Calu3 (cell line): ENCODE measurements at regions not wholly inside any gene's neighbourhood (a gene's known extent, or its start where the extent isn't known, plus 50 kb on each side); places are given as distances from the start of the nearest gene placed in this dataset.

ENCODE experiments used
- BruUV-seq: library from RNA; stranded (reverse); fragments of 400-500 nt; replicated peaks from 2 replicates; lab custom pipeline; 2021; lab: Mats Ljungman, UMichigan
- CTCF ChIA-PET: fragments of 300-600 bp; sonication (Branson Sonifier 250); formaldehyde crosslinking; loops from one replicate; lab custom pipeline; 2022; ENCODE audit warnings: antibody characterized with exemption; lab: Charles Lee
- DNase-seq: peaks from one replicate; pipeline ENCODE4 v3.0.0; 2022
- H3K27ac Mint-ChIP-seq: one replicate; pipeline ENCODE4 v1.8.0; 2022; ENCODE audit warnings: mixed read lengths; ENCODE audit not compliant: unreplicated experiment
- H3K27me3 Mint-ChIP-seq: one replicate; pipeline ENCODE4 v1.8.0; 2022; ENCODE audit warnings: mixed read lengths; ENCODE audit not compliant: unreplicated experiment
- H3K36me3 Mint-ChIP-seq: one replicate; pipeline ENCODE4 v1.8.0; 2022; ENCODE audit warnings: mild to moderate bottlenecking, moderate library complexity, mixed read lengths; ENCODE audit not compliant: insufficient read depth, unreplicated experiment
- H3K4me1 Mint-ChIP-seq: one replicate; pipeline ENCODE4 v1.8.0; 2022; ENCODE audit warnings: mild to moderate bottlenecking, low read depth, mixed read lengths; ENCODE audit not compliant: unreplicated experiment
- H3K4me3 Mint-ChIP-seq: one replicate; pipeline ENCODE4 v1.8.0; 2022; ENCODE audit warnings: mild to moderate bottlenecking, low read depth, moderate library complexity, mixed read lengths; ENCODE audit not compliant: unreplicated experiment
- H3K9me3 Mint-ChIP-seq: one replicate; pipeline ENCODE4 v1.8.0; 2022; ENCODE audit warnings: low read depth, mixed read lengths; ENCODE audit not compliant: unreplicated experiment
- intact Hi-C: fragments of 100-400 bp; cut with micrococcal nuclease; formaldehyde crosslinking; loops from one replicate; pipeline ENCODE4 v1.10.0; 2022; ENCODE audit not compliant: unreplicated experiment
- TF ChIP-seq, protein P1 (sequence below): fragments of 200-600 bp; IDR thresholded peaks from one replicate; pipeline ENCODE4 v1.8.0; 2022; ENCODE audit warnings: antibody characterized with exemption; ENCODE audit not compliant: unreplicated experiment

DNA sequence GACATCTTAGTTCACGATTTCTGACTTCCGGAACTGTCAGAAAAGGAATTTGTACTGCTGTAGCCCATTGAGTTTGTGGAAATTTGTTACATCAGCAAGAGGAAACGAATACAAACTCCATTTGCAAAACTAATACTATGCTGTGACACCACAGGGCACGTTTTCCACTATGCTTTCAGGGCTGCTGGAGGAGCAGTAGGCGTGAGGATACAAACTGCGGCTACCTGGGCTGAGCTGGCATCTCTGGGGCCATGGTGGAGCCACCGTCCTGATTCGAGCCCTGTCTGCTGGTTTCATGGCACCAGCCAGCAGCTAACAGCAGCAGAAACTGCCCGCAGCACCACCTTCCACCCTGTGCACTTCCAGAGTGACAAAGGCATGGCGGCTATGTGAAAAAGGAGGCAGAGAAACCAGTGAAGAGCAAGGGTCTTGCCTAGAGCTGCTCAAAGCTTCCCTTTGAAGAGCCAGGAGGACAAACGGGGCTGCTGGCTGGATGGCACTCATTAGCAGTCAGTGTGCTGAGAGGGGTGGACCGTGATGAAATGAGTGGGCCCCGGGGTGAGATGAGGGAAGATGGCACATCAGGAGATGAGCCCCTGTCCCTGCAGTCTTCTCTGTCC is 58.9 kb upstream of the STX16 start:
- BruUV-seq = no TSS peak
- no peak for DNase-seq
- Mint-ChIP-seq H3K27ac (no peak overlapping the region), H3K27me3 (peaks cover 93% of the 10 kb centered on the region), H3K4me3 (no peak overlapping the region), H3K9me3 (no peaks in the 10 kb centered on the region), H3K4me1 (no peaks in the 10 kb centered on the region), H3K36me3 (no peaks in the 10 kb centered on the region)
- TF ChIP-seq, protein P1, sequence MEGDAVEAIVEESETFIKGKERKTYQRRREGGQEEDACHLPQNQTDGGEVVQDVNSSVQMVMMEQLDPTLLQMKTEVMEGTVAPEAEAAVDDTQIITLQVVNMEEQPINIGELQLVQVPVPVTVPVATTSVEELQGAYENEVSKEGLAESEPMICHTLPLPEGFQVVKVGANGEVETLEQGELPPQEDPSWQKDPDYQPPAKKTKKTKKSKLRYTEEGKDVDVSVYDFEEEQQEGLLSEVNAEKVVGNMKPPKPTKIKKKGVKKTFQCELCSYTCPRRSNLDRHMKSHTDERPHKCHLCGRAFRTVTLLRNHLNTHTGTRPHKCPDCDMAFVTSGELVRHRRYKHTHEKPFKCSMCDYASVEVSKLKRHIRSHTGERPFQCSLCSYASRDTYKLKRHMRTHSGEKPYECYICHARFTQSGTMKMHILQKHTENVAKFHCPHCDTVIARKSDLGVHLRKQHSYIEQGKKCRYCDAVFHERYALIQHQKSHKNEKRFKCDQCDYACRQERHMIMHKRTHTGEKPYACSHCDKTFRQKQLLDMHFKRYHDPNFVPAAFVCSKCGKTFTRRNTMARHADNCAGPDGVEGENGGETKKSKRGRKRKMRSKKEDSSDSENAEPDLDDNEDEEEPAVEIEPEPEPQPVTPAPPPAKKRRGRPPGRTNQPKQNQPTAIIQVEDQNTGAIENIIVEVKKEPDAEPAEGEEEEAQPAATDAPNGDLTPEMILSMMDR = no peak
- CTCF ChIA-PET = no interaction called here
- intact Hi-C loops = no loop called here

- TF ChIP-seq, protein P1 = no peak
- intact Hi-C loops = no loop called here
- BruUV-seq = no TSS peak
- DNase-seq = no peak
- CTCF ChIA-PET = no interaction called here
- no peak overlapping the region for H3K4me3 Mint-ChIP-seq
- no peak overlapping the region for H3K27ac Mint-ChIP-seq
- H3K9me3 Mint-ChIP-seq = no peaks in the 10 kb centered on the region
- peaks cover 93% of the 10 kb centered on the region for H3K27me3 Mint-ChIP-seq
- H3K4me1 Mint-ChIP-seq = no peaks in the 10 kb centered on the region
- H3K36me3 Mint-ChIP-seq = no peaks in the 10 kb centered on the region
Observed at GRCh38 chr20:58590679-58591473, 60.2 kb upstream of the STX16 start.

- intact Hi-C loops = no loop called here
- Mint-ChIP-seq H3K27me3 (peaks cover 94% of the 10 kb centered on the region), H3K4me1 (no peaks in the 10 kb centered on the region), H3K9me3 (peaks cover 2% of the 10 kb centered on the region), H3K4me3 (no peak overlapping the region), H3K36me3 (no peaks in the 10 kb centered on the region), H3K27ac (no peak overlapping the region)
- no TSS peak for BruUV-seq
- TF ChIP-seq, protein P1 = no peak
- DNase-seq = no peak
- CTCF ChIA-PET = interaction anchor here (0.6 kb wide), 1 partner anchor 35 kb away, joined by 6 read pairs; no protein-coding TSS in a partner anchor
Observed at GRCh38 chr20:58587467-58587866, 63.6 kb upstream of the STX16 start.

GRCh38 chr20:58586565-58587093 is 64.5 kb upstream of the STX16 start:
- CTCF ChIA-PET = no interaction called here
- peaks cover 2% of the 10 kb centered on the region for H3K9me3 Mint-ChIP-seq
- H3K27me3 Mint-ChIP-seq = peaks cover 94% of the 10 kb centered on the region
- H3K36me3 Mint-ChIP-seq = no peaks in the 10 kb centered on the region
- no peak overlapping the region for H3K27ac Mint-ChIP-seq
- BruUV-seq = no TSS peak
- intact Hi-C loops = no loop called here
- H3K4me1 Mint-ChIP-seq = no peaks in the 10 kb centered on the region
- TF ChIP-seq, protein P1 = no peak
- no peak overlapping the region for H3K4me3 Mint-ChIP-seq
- no peak for DNase-seq
